CD14-positive monocyte (primary cell): ENCODE measurements at regions not wholly inside any gene's neighbourhood (a gene's known extent, or its start where the extent isn't known, plus 50 kb on each side); places are given as distances from the start of the nearest gene placed in this dataset.

Source experiments
- DNase-seq, 3 donors: peaks; one replicate each; pipeline ENCODE4 v3.0.0-alpha.2; 2011 to 2022
- H2AFZ ChIP-seq: 2 replicates; pipeline ENCODE4 v1.6.0; 2012; ENCODE audit warnings: mild to moderate bottlenecking, low read depth, low read length, inconsistent platforms; ENCODE audit not compliant: insufficient read depth, poor library complexity, severe bottlenecking
- H3K27ac ChIP-seq, 2 donors: 1 replicate in 1 of 2; 2 replicates in 1 of 2; pipeline ENCODE4 v1.5.1; 2012 to 2013; ENCODE audit warnings: low read length in 2 of 2, control low read depth in 1 of 2, inconsistent platforms in 1 of 2, low read depth in 1 of 2, mild to moderate bottlenecking in 1 of 2
- H3K27me3 ChIP-seq, 2 donors: one replicate each; pipeline versions ENCODE4 v1.6.0 to v1.6.1; 2011 to 2013; ENCODE audit warnings: low read length in 2 of 2; ENCODE audit not compliant: control insufficient read depth in 2 of 2, insufficient read depth in 2 of 2
- H3K36me3 ChIP-seq, 2 donors: replicated peaks in 1 of 2; 1 replicate in 1 of 2; 2 replicates in 1 of 2; pipeline versions ENCODE4 v1.5.1 to v1.6.1; 2012 to 2013; ENCODE audit warnings: low read length in 2 of 2, control low read depth in 1 of 2, inconsistent platforms in 1 of 2, mild to moderate bottlenecking in 1 of 2; ENCODE audit not compliant: insufficient read depth in 2 of 2, control insufficient read depth in 1 of 2
- H3K4me1 ChIP-seq, 2 donors: 1 replicate in 1 of 2; 2 replicates in 1 of 2; pipeline versions ENCODE4 v1.5.1 to v1.6.1; 2012 to 2013; ENCODE audit warnings: low read length in 2 of 2, control low read depth in 1 of 2, inconsistent platforms in 1 of 2, mild to moderate bottlenecking in 1 of 2, moderate library complexity in 1 of 2; ENCODE audit not compliant: insufficient read depth in 2 of 2, control insufficient read depth in 1 of 2
- H3K4me2 ChIP-seq: replicated peaks from 2 replicates; pipeline ENCODE3; 2012; ENCODE audit warnings: low read length, moderate library complexity, mild to moderate bottlenecking; ENCODE audit not compliant: poor library complexity, severe bottlenecking; ENCODE audit errors: extremely low read depth
- H3K4me3 ChIP-seq, 3 experiments: fragments of 200-600 bp in 1 of 3; sonication (generic) in 1 of 3; replicated peaks in 1 of 3; 1 replicate in 2 of 3; 2 replicates in 1 of 3; pipeline ENCODE4 v1.5.1; 2011 to 2013; ENCODE audit warnings: low read length in 3 of 3, mild to moderate bottlenecking in 3 of 3, control low read depth in 2 of 3, low read depth in 2 of 3, inconsistent platforms in 1 of 3, moderate library complexity in 1 of 3
- H3K79me2 ChIP-seq: 2 replicates; pipeline ENCODE4 v1.6.0; 2012; ENCODE audit warnings: mild to moderate bottlenecking, control low read depth, inconsistent platforms, low read length, moderate library complexity; ENCODE audit not compliant: insufficient read depth
- H3K9ac ChIP-seq: 2 replicates; pipeline ENCODE4 v1.6.0; 2017; ENCODE audit warnings: low read length, mild to moderate bottlenecking; ENCODE audit not compliant: insufficient read depth, poor library complexity, severe bottlenecking
- H3K9me3 ChIP-seq, 2 donors: replicated peaks in 1 of 2; 1 replicate in 1 of 2; 2 replicates in 1 of 2; pipeline versions ENCODE4 v1.5.1 to v1.6.1; 2012 to 2013; ENCODE audit warnings: low read length in 2 of 2, control low read depth in 1 of 2; ENCODE audit not compliant: control insufficient read depth in 1 of 2, insufficient read depth in 1 of 2
- H4K20me1 ChIP-seq: 2 replicates; pipeline ENCODE4 v1.6.0; 2012; ENCODE audit warnings: mild to moderate bottlenecking, low read length, control low read depth, moderate library complexity; ENCODE audit not compliant: insufficient read depth
- H3K27ac Mint-ChIP-seq, 7 donors: one replicate each; pipeline ENCODE4 v1.8.0; 2020; ENCODE audit warnings: mild to moderate bottlenecking in 7 of 7, mixed read lengths in 7 of 7, moderate library complexity in 6 of 7, inconsistent platforms in 2 of 7
- H3K27me3 Mint-ChIP-seq, 3 donors: one replicate each; pipeline ENCODE4 v1.8.0; 2021 to 2022; ENCODE audit warnings: low read depth in 3 of 3, mild to moderate bottlenecking in 3 of 3, mixed read lengths in 3 of 3, moderate library complexity in 3 of 3, inconsistent platforms in 1 of 3
- H3K36me3 Mint-ChIP-seq, 2 donors: one replicate each; pipeline ENCODE4 v1.8.0; 2020; ENCODE audit warnings: mixed read lengths in 2 of 2, inconsistent platforms in 1 of 2, mild to moderate bottlenecking in 1 of 2
- H3K4me1 Mint-ChIP-seq: one replicate; pipeline ENCODE4 v1.8.0; 2020; ENCODE audit warnings: mild to moderate bottlenecking, mixed read lengths
- H3K4me3 Mint-ChIP-seq, 2 donors: one replicate each; pipeline ENCODE4 v1.8.0; 2020; ENCODE audit warnings: mild to moderate bottlenecking in 2 of 2, mixed read lengths in 2 of 2, moderate library complexity in 1 of 2
- H3K9me3 Mint-ChIP-seq, 7 donors: one replicate each; pipeline ENCODE4 v1.8.0; 2020 to 2022; ENCODE audit warnings: mixed read lengths in 7 of 7, mild to moderate bottlenecking in 6 of 7, moderate library complexity in 6 of 7, inconsistent platforms in 2 of 7
- WGBS: methylation state at CpG from one replicate; pipeline ENCODE4 v1.1.5; 2013; ENCODE audit warnings: missing lambda C conversion rate; ENCODE audit not compliant: insufficient coverage; 5-methylcytosine and 5-hydroxymethylcytosine counted together
- intact Hi-C, 2 donors: fragments of 100-400 bp; cut with micrococcal nuclease; formaldehyde crosslinking; loops; one replicate each; pipeline versions ENCODE4 v1.15.0 to v1.15.1; 2023
- TF ChIP-seq, protein P1 (sequence below): fragments of 200-600 bp; IDR thresholded peaks from one replicate; pipeline ENCODE4 v1.8.0; 2022; ENCODE audit warnings: antibody characterized with exemption, mild to moderate bottlenecking

- no peaks in the 10 kb centered on the region for H3K9me3 ChIP-seq
- H3K27ac ChIP-seq: no peak overlapping the region
- no peaks in the 10 kb centered on the region for H3K79me2 ChIP-seq
- no peak overlapping the region for H3K4me3 ChIP-seq
- H3K27me3 ChIP-seq: no peaks in the 10 kb centered on the region
- Mint-ChIP-seq H3K36me3 (no peaks in the 10 kb centered on the region), H3K4me1 (no peaks in the 10 kb centered on the region), H3K27ac (no peak overlapping the region), H3K4me3 (no peak overlapping the region), H3K9me3 (peaks cover 0 to 11% (median 3%) of the 10 kb centered on the region in 7 donors), H3K27me3 (peaks cover 0 to 3% (median 2%) of the 10 kb centered on the region in 3 donors)
- H3K9ac ChIP-seq: no peak overlapping the region
- H4K20me1 ChIP-seq: no peaks in the 10 kb centered on the region
- intact Hi-C loops: no loop called here
- H3K4me1 ChIP-seq: no peaks in the 10 kb centered on the region
- 97% methylated on average over 4 of the region's 6 CpGs for WGBS
- no peak overlapping the region for H3K4me2 ChIP-seq
- DNase-seq: no peak
- H2AFZ ChIP-seq: no peak overlapping the region
- TF ChIP-seq, protein P1, sequence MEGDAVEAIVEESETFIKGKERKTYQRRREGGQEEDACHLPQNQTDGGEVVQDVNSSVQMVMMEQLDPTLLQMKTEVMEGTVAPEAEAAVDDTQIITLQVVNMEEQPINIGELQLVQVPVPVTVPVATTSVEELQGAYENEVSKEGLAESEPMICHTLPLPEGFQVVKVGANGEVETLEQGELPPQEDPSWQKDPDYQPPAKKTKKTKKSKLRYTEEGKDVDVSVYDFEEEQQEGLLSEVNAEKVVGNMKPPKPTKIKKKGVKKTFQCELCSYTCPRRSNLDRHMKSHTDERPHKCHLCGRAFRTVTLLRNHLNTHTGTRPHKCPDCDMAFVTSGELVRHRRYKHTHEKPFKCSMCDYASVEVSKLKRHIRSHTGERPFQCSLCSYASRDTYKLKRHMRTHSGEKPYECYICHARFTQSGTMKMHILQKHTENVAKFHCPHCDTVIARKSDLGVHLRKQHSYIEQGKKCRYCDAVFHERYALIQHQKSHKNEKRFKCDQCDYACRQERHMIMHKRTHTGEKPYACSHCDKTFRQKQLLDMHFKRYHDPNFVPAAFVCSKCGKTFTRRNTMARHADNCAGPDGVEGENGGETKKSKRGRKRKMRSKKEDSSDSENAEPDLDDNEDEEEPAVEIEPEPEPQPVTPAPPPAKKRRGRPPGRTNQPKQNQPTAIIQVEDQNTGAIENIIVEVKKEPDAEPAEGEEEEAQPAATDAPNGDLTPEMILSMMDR: no peak
- no peaks in the 10 kb centered on the region for H3K36me3 ChIP-seq
Observed at GRCh38 chr2:2875831-2876230, 501.8 kb downstream of the EIPR1 start.

DNA sequence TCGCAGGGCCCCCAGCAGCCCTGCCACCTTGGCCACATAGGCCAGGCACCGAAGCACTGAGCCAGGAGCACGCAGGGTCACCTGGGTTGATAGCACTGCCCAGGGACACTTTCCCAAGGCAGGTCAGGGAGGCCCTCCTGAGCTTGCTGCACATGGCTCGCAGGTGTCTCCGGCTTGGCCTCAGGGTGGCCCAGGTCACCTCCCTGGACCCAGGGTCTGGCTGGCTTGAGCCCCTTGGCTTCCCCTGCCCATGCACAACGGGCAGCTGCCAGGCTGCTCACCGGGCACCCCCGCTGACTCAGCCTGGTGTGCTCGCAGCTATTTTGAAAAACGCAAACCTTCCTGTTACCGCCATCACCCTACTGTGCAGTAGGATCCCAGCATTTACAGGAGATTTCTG is 502.3 kb downstream of the EIPR1 start:
- intact Hi-C loops: no loop called here
- Histone ChIP-seq H3K4me2 (no peak overlapping the region), H3K4me1 (no peaks in the 10 kb centered on the region), H3K4me3 (no peak overlapping the region), H4K20me1 (no peaks in the 10 kb centered on the region), H3K79me2 (no peaks in the 10 kb centered on the region), H2AFZ (no peak overlapping the region), H3K27me3 (no peaks in the 10 kb centered on the region), H3K36me3 (no peaks in the 10 kb centered on the region), H3K27ac (no peak overlapping the region), H3K9me3 (no peaks in the 10 kb centered on the region), H3K9ac (no peak overlapping the region)
- WGBS: 96% methylated on average over 11 of the region's 11 CpGs
- Mint-ChIP-seq H3K9me3 (peaks cover 0 to 9% (median 3%) of the 10 kb centered on the region in 7 donors), H3K27me3 (peaks cover 0 to 3% (median 2%) of the 10 kb centered on the region in 3 donors), H3K4me3 (no peak overlapping the region), H3K36me3 (no peaks in the 10 kb centered on the region), H3K4me1 (no peaks in the 10 kb centered on the region), H3K27ac (no peak overlapping the region)
- DNase-seq: no peak
- TF ChIP-seq, protein P1: no peak
